ENCODE measurements at regions not wholly inside any gene's neighbourhood (a gene's known extent, or its start where the extent isn't known, plus 50 kb on each side); places are given as distances from the start of the nearest gene placed in this dataset.
A peak's percentile ranks its signal among the peaks of the same experiment; 100 is the strongest.

DNA sequence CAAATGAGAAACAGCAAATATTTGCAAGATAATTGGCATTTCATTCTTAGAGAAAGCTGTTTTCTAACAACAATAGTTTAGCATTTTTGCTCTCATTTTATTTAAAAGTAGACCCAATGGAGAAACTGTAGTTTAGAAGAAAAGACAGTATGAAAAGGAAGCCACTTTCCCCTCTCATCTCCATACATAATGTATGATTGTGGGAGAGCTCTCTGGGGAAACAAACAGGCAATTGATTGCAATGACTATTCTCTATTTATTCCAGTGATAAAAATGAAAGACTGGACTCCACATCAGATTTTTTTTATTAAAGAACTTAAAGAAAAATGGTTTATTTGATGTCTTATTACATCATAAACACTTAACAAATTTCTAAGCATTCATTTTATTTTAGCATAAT lies 116.8 kb upstream of the SASH1 start:
- DNase-seq (ENCODE audit: extremely low read depth, low read depth) = no peak

DNA sequence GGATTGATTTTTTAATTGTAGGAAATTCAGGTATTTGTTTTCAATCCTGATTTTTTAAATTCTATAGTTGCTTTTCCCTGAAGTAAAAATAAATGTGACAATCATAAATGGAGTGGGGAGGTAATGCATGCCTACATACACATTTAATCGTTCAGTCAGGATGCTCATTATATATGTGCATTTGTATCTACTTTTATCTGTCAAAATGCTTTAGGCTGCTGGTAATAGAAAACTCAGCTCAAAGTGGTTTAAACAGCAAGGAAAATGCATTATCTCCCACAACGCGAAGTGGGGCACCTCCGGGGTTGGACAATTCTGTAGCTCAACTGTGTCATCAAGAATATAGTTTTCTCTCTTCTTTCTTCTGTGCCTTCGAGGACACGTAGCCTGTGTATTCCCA lies 116.4 kb upstream of the SASH1 start:
- no peak for DNase-seq (ENCODE audit: extremely low read depth, low read depth)

- no peak for DNase-seq (ENCODE audit: extremely low read depth, low read depth)
Measured at GRCh38 chr6:148231572-148231971, 111.1 kb upstream of the SASH1 start.

GRCh38 chr6:148235446-148235845 lies 107.2 kb upstream of the SASH1 start:
- DNase-seq (ENCODE audit: extremely low read depth, low read depth) = no peak

GRCh38 chr6:148238713-148239112 lies 103.9 kb upstream of the SASH1 start:
- no peak for DNase-seq (ENCODE audit: extremely low read depth, low read depth)

- no peak for DNase-seq (ENCODE audit: extremely low read depth, low read depth)
Measured at GRCh38 chr6:148239215-148239614, 103.4 kb upstream of the SASH1 start.

DNA sequence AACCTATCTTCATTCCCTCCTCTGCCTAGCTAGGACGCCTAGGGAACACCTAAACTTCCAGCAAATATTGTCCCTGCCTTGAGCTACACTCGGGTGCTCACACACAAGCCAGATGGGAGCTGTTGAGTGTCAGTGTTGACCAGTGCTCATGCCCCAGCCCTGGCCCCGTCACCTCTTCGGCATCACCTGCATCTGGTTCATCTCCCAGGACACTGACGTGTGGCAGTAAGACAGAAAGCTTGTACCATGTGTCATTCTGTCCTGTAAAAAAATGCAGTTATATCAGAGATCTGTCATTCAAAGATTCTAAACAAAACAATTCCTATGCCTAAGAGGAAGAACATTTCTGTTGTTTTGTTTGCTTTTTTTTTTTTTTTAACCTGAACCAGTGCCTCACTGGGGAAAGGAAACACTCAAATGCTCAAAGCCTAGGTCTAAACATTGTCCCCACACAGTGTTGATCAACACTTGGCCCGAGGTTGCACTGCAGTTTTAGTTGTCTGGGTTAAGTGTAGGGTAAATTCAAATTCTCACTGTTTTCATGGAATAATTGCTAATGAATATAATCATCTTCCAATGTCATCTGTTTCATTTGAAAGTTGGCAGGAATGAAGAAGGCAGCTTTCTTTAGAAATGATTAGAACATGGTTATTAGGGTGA lies 102.7 kb upstream of the SASH1 start:
- no peak for DNase-seq (ENCODE audit: extremely low read depth, low read depth)

- no peak for DNase-seq (ENCODE audit: extremely low read depth, low read depth)
Measured at GRCh38 chr6:148240461-148240840, 102.2 kb upstream of the SASH1 start.

DNA sequence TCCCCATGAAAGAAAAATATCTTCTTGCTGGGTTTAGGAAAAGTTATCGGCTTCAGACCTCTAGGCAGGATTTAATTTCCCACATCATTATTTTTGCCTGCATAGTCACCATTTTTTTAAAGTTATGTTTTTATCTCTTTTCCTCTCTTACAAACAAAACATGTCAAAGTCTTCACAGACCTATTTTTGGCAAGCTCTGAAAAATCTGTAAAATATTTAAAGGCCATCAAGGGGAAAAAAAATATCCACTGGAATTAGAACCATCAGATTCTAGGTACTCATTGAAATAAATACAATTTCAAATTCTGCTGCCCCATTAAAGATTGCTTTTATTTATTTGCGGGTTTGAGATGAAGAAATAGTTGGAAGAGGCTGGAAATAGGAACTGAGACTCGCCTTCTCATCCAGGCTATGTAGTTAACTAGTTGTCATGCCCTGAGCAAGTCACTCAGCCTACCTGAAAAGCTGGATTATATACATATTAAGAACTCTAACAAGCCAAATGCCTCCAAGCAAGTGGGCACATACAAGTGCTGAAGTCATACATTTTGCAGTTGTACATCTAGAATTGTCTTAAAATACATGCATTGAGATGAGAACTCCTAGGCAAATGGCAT lies 101.7 kb upstream of the SASH1 start:
- no peak for DNase-seq (ENCODE audit: extremely low read depth, low read depth)

GRCh38 chr6:148242180-148242579 lies 100.5 kb upstream of the SASH1 start:
- no peak for DNase-seq (ENCODE audit: extremely low read depth, low read depth)

GRCh38 chr6:148244217-148244935 lies 98.3 kb upstream of the SASH1 start:
- no peak for DNase-seq (ENCODE audit: extremely low read depth, low read depth)

GRCh38 chr6:148247386-148248063 lies 95.1 kb upstream of the SASH1 start:
- DNase-seq (ENCODE audit: extremely low read depth, low read depth) = no peak

- DNase-seq (ENCODE audit: extremely low read depth, low read depth) = no peak
Measured at GRCh38 chr6:148249160-148249559, 93.5 kb upstream of the SASH1 start.

GRCh38 chr6:148249679-148250375 lies 92.8 kb upstream of the SASH1 start:
- no peak for DNase-seq (ENCODE audit: extremely low read depth, low read depth)

GRCh38 chr6:148250975-148251685 lies 91.5 kb upstream of the SASH1 start:
- peak; percentile 4 for DNase-seq (ENCODE audit: extremely low read depth, low read depth)

DNA sequence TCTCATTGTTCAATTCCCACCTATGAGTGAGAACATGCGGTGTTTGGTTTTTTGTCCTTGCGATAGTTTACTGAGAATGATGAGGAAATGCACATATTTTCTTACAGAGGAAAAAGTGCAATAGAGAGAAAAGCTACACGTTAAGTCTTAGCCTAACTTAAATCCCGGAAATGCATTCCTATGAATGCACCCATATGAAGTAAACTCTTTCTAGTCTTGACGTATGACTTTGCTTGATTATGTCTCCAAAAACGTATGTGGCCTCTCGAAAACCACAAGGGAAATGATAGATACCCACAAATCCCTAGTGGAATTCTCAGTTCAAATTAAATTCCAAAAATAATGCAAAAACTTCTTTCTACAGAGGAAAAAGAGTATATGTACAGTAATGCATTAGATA lies 90.7 kb upstream of the SASH1 start:
- no peak for DNase-seq (ENCODE audit: extremely low read depth, low read depth)

GRCh38 chr6:148257810-148258209 lies 84.8 kb upstream of the SASH1 start:
- no peak for DNase-seq (ENCODE audit: extremely low read depth, low read depth)

DNA sequence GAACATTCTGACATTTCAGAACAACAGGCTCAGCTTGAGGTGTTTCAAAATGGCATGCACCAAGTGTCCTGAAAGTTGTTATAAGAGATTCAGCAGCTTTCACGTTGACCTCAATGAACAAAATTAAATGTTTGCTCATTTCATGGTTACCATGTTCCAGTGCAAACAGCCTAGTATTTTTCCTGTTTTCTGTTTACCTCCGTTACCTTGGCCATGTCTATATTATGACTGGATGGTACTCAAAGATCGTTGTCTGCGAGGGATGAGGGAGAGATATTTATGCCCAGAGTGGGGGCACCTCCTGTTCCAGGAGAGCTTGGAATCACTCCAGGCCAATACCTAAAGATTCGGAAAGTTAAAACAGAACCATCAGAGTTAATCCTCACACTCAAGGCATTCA lies 83.8 kb upstream of the SASH1 start:
- no peak for DNase-seq (ENCODE audit: extremely low read depth, low read depth)

- no peak for DNase-seq (ENCODE audit: extremely low read depth, low read depth)
Measured at GRCh38 chr6:148261470-148261869, 81.2 kb upstream of the SASH1 start.

DNA sequence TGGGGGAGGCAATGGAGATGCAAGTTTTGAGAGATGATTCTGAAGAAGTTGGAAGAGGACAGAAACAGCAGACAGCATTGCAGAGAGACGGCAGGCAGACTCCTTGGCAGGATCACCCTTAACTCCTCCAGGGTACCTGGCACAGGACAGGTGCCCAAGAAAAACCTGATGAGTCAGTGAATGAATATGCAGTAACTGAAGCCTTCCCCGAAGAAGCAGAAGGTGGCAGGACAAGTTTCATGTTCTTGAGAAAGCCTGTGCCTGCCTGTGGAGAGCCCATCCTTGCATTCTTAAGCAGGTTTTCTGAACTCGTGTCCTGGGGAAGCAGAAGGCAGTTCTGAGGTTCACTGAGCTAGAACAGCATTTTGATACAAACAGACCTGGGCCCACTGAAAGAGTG lies 79.6 kb upstream of the SASH1 start:
- no peak for DNase-seq (ENCODE audit: extremely low read depth, low read depth)
